SU-DHL-6 (cell line): ENCODE measurements at regions not wholly inside any gene's neighbourhood (a gene's known extent, or its start where the extent isn't known, plus 50 kb on each side); places are given as distances from the start of the nearest gene placed in this dataset.

ENCODE experiments used
- EZH2phosphoT487 ChIP-seq: fragments of 200-600 bp; sonication (generic), shearing (Covaris generic); conservative IDR thresholded peaks from 2 replicates; pipeline ENCODE4 v1.6.1; 2018; ENCODE audit warnings: mild to moderate bottlenecking, antibody characterized with exemption, low read length, moderate library complexity, mixed read lengths
- TF ChIP-seq, protein P1 (sequence below): fragments of 200-600 bp; sonication (generic); IDR thresholded peaks from one replicate; pipeline ENCODE4 v1.5.1; 2017; ENCODE audit warnings: antibody characterized with exemption, mild to moderate bottlenecking, low read length, moderate library complexity; ENCODE audit not compliant: insufficient read depth, poor library complexity, severe bottlenecking

DNA sequence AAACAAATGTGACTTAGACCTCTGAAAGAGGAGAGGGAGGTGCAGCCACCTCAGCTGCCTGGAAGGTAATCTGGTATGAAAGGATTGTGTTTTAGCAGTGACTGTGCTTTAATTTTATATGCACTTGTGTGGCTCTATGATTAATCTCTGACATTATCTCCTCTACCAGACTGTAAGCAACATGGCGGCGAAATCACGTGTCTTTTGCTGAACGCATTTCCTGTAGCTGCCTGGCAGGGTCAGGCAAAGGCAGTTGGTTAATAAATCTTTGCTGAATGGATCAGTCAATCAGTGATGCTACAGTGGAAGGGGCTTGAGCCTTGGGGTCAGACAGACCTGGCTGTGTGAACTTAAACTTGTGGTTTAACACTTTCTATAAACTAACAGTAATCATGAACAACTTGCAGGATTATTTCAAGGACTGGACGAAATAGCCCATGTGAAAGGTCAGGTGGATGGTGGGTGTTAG lies 96.9 kb downstream of the ADSS2 start:
- TF ChIP-seq, protein P1, sequence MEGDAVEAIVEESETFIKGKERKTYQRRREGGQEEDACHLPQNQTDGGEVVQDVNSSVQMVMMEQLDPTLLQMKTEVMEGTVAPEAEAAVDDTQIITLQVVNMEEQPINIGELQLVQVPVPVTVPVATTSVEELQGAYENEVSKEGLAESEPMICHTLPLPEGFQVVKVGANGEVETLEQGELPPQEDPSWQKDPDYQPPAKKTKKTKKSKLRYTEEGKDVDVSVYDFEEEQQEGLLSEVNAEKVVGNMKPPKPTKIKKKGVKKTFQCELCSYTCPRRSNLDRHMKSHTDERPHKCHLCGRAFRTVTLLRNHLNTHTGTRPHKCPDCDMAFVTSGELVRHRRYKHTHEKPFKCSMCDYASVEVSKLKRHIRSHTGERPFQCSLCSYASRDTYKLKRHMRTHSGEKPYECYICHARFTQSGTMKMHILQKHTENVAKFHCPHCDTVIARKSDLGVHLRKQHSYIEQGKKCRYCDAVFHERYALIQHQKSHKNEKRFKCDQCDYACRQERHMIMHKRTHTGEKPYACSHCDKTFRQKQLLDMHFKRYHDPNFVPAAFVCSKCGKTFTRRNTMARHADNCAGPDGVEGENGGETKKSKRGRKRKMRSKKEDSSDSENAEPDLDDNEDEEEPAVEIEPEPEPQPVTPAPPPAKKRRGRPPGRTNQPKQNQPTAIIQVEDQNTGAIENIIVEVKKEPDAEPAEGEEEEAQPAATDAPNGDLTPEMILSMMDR, result no peak
- no peak for TF ChIP-seq EZH2phosphoT487
